Ovary (tissue), 7 donors: ENCODE measurements at regions not wholly inside any gene's neighbourhood (a gene's known extent, or its start where the extent isn't known, plus 50 kb on each side); places are given as distances from the start of the nearest gene placed in this dataset.

Experiments
- DNase-seq, 5 donors: peaks; one replicate each; pipeline ENCODE4 v3.0.0-alpha.2; 2019 to 2020
- H3K27ac ChIP-seq, 2 donors: fragments of 200-600 bp; one replicate each; pipeline versions ENCODE4 v1.5.1 to v1.8.0; 2019 to 2022
- H3K27me3 ChIP-seq: fragments of 200-600 bp; one replicate; pipeline ENCODE4 v1.8.0; 2022
- H3K36me3 ChIP-seq: fragments of 200-600 bp; sonication (generic); one replicate; pipeline ENCODE4 v1.5.1; 2019
- H3K4me1 ChIP-seq: one replicate; pipeline ENCODE4 v1.8.1; 2013; ENCODE audit warnings: mild to moderate bottlenecking, moderate library complexity; ENCODE audit not compliant: insufficient read depth
- H3K4me3 ChIP-seq: fragments of 200-600 bp; sonication (generic); one replicate; pipeline ENCODE4 v1.5.1; 2017
- H3K9me3 ChIP-seq, 2 donors: fragments of 200-600 bp in 1 of 2; sonication (generic) in 1 of 2; one replicate each; pipeline versions ENCODE4 v1.5.1 to v1.8.1; 2013 to 2019; ENCODE audit warnings: mild to moderate bottlenecking in 1 of 2, moderate library complexity in 1 of 2
- CTCF ChIP-seq, 3 donors: fragments of 450-650 bp in 2 of 3; fragments of 200-600 bp in 1 of 3; IDR thresholded peaks; one replicate each; pipeline versions ENCODE4 v1.5.1 to v1.8.0; 2016 to 2022; ENCODE audit warnings: antibody characterized with exemption in 3 of 3, mild to moderate bottlenecking in 1 of 3
- EP300 ChIP-seq: sonication (generic); formaldehyde crosslinking; IDR thresholded peaks from one replicate; pipeline ENCODE4 v1.6.1; 2017; ENCODE audit warnings: antibody characterized with exemption
- POLR2A ChIP-seq: fragments of 450-650 bp; IDR thresholded peaks from one replicate; pipeline ENCODE4 v1.6.1; 2017; ENCODE audit warnings: antibody characterized with exemption, mild to moderate bottlenecking, moderate library complexity
- WGBS, 3 donors: extraction: QIAGEN DNeasy Blood & Tissue Kit in 1 of 3; methylation state at CpG; one replicate each; pipeline versions ENCODE4 v1.1.5 to v1.1.7; 2013 to 2017; 5-methylcytosine and 5-hydroxymethylcytosine counted together
- intact Hi-C, 4 donors: fragments of 100-400 bp; cut with DNase I; formaldehyde crosslinking; loops; one replicate each; pipeline versions ENCODE4 v1.11.0 to v1.15.1; 2022 to 2023
- donor health status: DM: no; HTN: no; CAD: no; lungs with moderate emphysema.
- donor health status: DM: no; HTN: no; CAD: no.
- donor health status: Bipolar disorder and iron deficiency.
- donor health status: DM: no; HTN: no; CAD: no.
- donor health status: DM: yes; HTN: yes; CAD: no.

GRCh38 chr5:89520771-89521170, 637.8 kb upstream of the MEF2C start:
- Histone ChIP-seq H3K27me3 (no peaks in the 10 kb centered on the region), H3K9me3 (no peaks in the 10 kb centered on the region), H3K4me1 (no peaks in the 10 kb centered on the region), H3K27ac (no peak overlapping the region), H3K36me3 (no peaks in the 10 kb centered on the region), H3K4me3 (no peak overlapping the region)
- WGBS, 3 donors, result 52 to 64% (median 57%) methylated on average over 2 of the region's 2 CpGs
- intact Hi-C loops, result no loop called here
- DNase-seq, result no peak
- TF ChIP-seq CTCF (IDR thresholded peaks at IDR 0.05) (no peak), EP300 (no peak), POLR2A (no peak)

- intact Hi-C loops, result no loop called here
- Histone ChIP-seq H3K4me3 (no peak overlapping the region), H3K36me3 (no peaks in the 10 kb centered on the region), H3K27ac (no peak overlapping the region), H3K4me1 (no peaks in the 10 kb centered on the region), H3K9me3 (no peaks in the 10 kb centered on the region), H3K27me3 (no peaks in the 10 kb centered on the region)
- DNase-seq, result no peak
- 89 to 93% (median 92%) methylated on average over 3 of the region's 3 CpGs for WGBS, 3 donors
- TF ChIP-seq CTCF (IDR thresholded peaks at IDR 0.05), result no peak
- TF ChIP-seq POLR2A, result no peak
- no peak for TF ChIP-seq EP300
Observed at GRCh38 chr5:89513299-89514044, 630.5 kb upstream of the MEF2C start.

- TF ChIP-seq POLR2A (no peak), EP300 (no peak), CTCF (IDR thresholded peaks at IDR 0.05) (no peak)
- Histone ChIP-seq H3K4me3 (no peak overlapping the region), H3K27ac (no peak overlapping the region), H3K27me3 (no peaks in the 10 kb centered on the region), H3K9me3 (no peaks in the 10 kb centered on the region), H3K4me1 (no peaks in the 10 kb centered on the region), H3K36me3 (no peaks in the 10 kb centered on the region)
- DNase-seq, result no peak
- WGBS, 3 donors, result 83 to 95% (median 94%) methylated on average over 1 of the region's 1 CpG
- intact Hi-C loops, result no loop called here
Observed at GRCh38 chr5:89504051-89504450, 621.1 kb upstream of the MEF2C start.

- TF ChIP-seq POLR2A (no peak), EP300 (no peak), CTCF (IDR thresholded peaks at IDR 0.05) (no peak)
- intact Hi-C loops, result no loop called here
- no peaks in the 10 kb centered on the region for H3K9me3 ChIP-seq
- H3K27me3 ChIP-seq, result no peaks in the 10 kb centered on the region
- no peak overlapping the region for H3K27ac ChIP-seq
- 62 to 74% (median 66%) methylated on average over 3 of the region's 3 CpGs for WGBS, 3 donors
- H3K36me3 ChIP-seq, result no peaks in the 10 kb centered on the region
- no peak for DNase-seq
- no peaks in the 10 kb centered on the region for H3K4me1 ChIP-seq
- no peak overlapping the region for H3K4me3 ChIP-seq
Observed at GRCh38 chr5:89499787-89500186, 616.8 kb upstream of the MEF2C start.
